Loucy (cell line): ENCODE measurements at regions not wholly inside any gene's neighbourhood (a gene's known extent, or its start where the extent isn't known, plus 50 kb on each side); places are given as distances from the start of the nearest gene placed in this dataset.

Experiments
- H2AFZ ChIP-seq: fragments of 200-600 bp; sonication (generic); 2 replicates; pipeline ENCODE4 v1.6.0; 2016; ENCODE audit warnings: antibody characterized with exemption, mild to moderate bottlenecking, low read length, moderate library complexity
- H3F3A ChIP-seq: fragments of 200-600 bp; 2 replicates; pipeline ENCODE4 v1.6.0; 2016; ENCODE audit warnings: antibody characterized with exemption, low read depth, mild to moderate bottlenecking
- H3K27me3 ChIP-seq: fragments of 200-600 bp; sonication (generic); 2 replicates; pipeline ENCODE4 v1.6.1; 2014; ENCODE audit warnings: low read length, mild to moderate bottlenecking; ENCODE audit not compliant: insufficient read depth, poor library complexity, severe bottlenecking
- H3K36me3 ChIP-seq: fragments of 200-600 bp; sonication (generic); 2 replicates; pipeline ENCODE4 v1.6.1; 2016; ENCODE audit warnings: low read length; ENCODE audit not compliant: insufficient read depth
- H3K4me1 ChIP-seq: fragments of 200-600 bp; sonication (generic); 2 replicates; pipeline ENCODE4 v1.5.1; 2014; ENCODE audit warnings: low read length, mild to moderate bottlenecking; ENCODE audit not compliant: insufficient read depth, poor library complexity, severe bottlenecking
- H3K4me2 ChIP-seq: fragments of 200-600 bp; sonication (generic); 2 replicates; pipeline ENCODE4 v1.6.0; 2014; ENCODE audit warnings: antibody characterized with exemption, low read length, low read depth, mild to moderate bottlenecking; ENCODE audit not compliant: poor library complexity, severe bottlenecking
- H3K4me3 ChIP-seq: fragments of 200-600 bp; sonication (generic); 2 replicates; pipeline ENCODE4 v1.5.1; 2014; ENCODE audit warnings: low read length, mild to moderate bottlenecking, mixed read lengths; ENCODE audit not compliant: poor library complexity, severe bottlenecking
- H3K79me2 ChIP-seq: fragments of 200-600 bp; sonication (generic); 2 replicates; pipeline ENCODE4 v1.6.1; 2014; ENCODE audit warnings: low read length; ENCODE audit not compliant: insufficient read depth
- H3K9ac ChIP-seq: fragments of 200-600 bp; sonication (generic); 2 replicates; pipeline ENCODE4 v1.6.0; 2014; ENCODE audit warnings: mild to moderate bottlenecking, low read depth, low read length, moderate library complexity; ENCODE audit not compliant: poor library complexity, severe bottlenecking
- H3K9me2 ChIP-seq: fragments of 200-600 bp; sonication (generic); replicated peaks from 2 replicates; pipeline ENCODE4 v1.6.1; 2016; ENCODE audit warnings: low read depth, low read length, mixed read lengths
- H3K9me3 ChIP-seq: fragments of 200-600 bp; sonication (generic); 2 replicates; pipeline ENCODE4 v1.6.1; 2014; ENCODE audit warnings: mild to moderate bottlenecking, antibody characterized with exemption, low read length, low read depth; ENCODE audit not compliant: insufficient read depth
- H4K20me1 ChIP-seq: fragments of 200-600 bp; sonication (generic); 2 replicates; pipeline ENCODE4 v1.6.0; 2014; ENCODE audit warnings: antibody characterized with exemption, low read length, mild to moderate bottlenecking; ENCODE audit not compliant: insufficient read depth, poor library complexity, severe bottlenecking
- EZH2phosphoT487 ChIP-seq: fragments of 200-600 bp; IDR thresholded peaks from 2 replicates; pipeline ENCODE4 v1.6.1; 2018; ENCODE audit warnings: antibody characterized with exemption, mild to moderate bottlenecking, moderate library complexity, borderline replicate concordance
- TF ChIP-seq, protein P1 (sequence below): fragments of 200-600 bp; sonication (generic); conservative IDR thresholded peaks from 2 replicates; pipeline ENCODE4 v1.5.1; 2014; ENCODE audit warnings: mild to moderate bottlenecking, antibody characterized with exemption, low read length

DNA sequence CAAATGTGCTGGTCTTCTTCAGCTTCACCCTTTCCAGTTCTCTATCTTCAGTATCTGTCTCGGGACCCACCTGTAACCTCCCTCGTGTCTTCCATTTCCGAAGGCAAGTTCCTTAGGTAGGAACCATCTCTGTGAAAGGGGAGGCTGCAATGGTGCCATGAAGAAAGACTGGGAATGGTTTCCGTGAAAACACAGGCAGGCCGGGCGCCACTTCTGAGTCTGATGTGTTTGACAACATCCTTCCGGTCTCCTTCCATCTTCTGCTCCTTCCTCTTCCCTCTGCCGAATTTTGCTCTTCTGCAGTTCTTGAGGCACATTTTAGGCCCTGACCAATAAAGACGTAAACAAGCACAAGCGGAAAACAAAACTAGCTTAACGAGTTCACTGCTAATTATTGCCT lies 328.0 kb downstream of the THBS2 start:
- H3K9me3 ChIP-seq = peaks cover 4% of the 10 kb centered on the region; the same call in 1 of the 2 replicates
- H3K9ac ChIP-seq = no peak overlapping the region
- no peaks in the 10 kb centered on the region for H3K9me2 ChIP-seq
- no peaks in the 10 kb centered on the region for H3F3A ChIP-seq
- TF ChIP-seq EZH2phosphoT487 = no peak
- TF ChIP-seq, protein P1, sequence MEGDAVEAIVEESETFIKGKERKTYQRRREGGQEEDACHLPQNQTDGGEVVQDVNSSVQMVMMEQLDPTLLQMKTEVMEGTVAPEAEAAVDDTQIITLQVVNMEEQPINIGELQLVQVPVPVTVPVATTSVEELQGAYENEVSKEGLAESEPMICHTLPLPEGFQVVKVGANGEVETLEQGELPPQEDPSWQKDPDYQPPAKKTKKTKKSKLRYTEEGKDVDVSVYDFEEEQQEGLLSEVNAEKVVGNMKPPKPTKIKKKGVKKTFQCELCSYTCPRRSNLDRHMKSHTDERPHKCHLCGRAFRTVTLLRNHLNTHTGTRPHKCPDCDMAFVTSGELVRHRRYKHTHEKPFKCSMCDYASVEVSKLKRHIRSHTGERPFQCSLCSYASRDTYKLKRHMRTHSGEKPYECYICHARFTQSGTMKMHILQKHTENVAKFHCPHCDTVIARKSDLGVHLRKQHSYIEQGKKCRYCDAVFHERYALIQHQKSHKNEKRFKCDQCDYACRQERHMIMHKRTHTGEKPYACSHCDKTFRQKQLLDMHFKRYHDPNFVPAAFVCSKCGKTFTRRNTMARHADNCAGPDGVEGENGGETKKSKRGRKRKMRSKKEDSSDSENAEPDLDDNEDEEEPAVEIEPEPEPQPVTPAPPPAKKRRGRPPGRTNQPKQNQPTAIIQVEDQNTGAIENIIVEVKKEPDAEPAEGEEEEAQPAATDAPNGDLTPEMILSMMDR = no peak
- no peaks in the 10 kb centered on the region for H3K27me3 ChIP-seq
- no peak overlapping the region for H2AFZ ChIP-seq
- H3K4me1 ChIP-seq = no peaks in the 10 kb centered on the region
- H3K36me3 ChIP-seq = no peaks in the 10 kb centered on the region
- H3K4me2 ChIP-seq = no peak overlapping the region
- no peak overlapping the region for H3K4me3 ChIP-seq
- no peaks in the 10 kb centered on the region for H4K20me1 ChIP-seq
- no peaks in the 10 kb centered on the region for H3K79me2 ChIP-seq

DNA sequence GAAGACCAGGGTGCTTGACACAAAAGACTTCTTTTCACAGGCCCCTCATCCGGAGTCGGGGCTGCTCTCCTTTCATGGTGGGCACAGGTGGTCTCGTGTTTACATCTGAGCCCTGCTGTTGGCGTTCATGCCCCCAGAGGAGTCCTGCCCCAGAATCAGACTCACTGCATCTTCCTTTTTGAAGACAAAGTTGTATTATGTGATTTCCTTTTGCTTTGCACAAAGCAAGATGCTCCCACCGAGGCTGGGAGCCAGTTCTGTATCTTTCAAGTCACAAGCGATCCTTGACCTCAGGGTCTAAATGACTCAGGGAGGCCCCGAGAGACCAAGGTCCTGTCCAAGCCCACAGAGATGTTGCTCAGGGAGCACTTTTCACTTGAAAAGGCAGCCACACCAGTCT lies 330.5 kb downstream of the THBS2 start:
- Histone ChIP-seq H3K9me2 (no peaks in the 10 kb centered on the region), H3K4me3 (no peak overlapping the region), H3K9ac (no peak overlapping the region), H3K4me2 (no peak overlapping the region), H4K20me1 (no peaks in the 10 kb centered on the region), H3K4me1 (no peaks in the 10 kb centered on the region), H3K9me3 (peaks cover 4% of the 10 kb centered on the region; the same call in 1 of the 2 replicates), H2AFZ (no peak overlapping the region), H3K36me3 (no peaks in the 10 kb centered on the region), H3K79me2 (no peaks in the 10 kb centered on the region), H3K27me3 (no peaks in the 10 kb centered on the region), H3F3A (no peaks in the 10 kb centered on the region)
- TF ChIP-seq, protein P1 = no peak
- no peak for TF ChIP-seq EZH2phosphoT487

DNA sequence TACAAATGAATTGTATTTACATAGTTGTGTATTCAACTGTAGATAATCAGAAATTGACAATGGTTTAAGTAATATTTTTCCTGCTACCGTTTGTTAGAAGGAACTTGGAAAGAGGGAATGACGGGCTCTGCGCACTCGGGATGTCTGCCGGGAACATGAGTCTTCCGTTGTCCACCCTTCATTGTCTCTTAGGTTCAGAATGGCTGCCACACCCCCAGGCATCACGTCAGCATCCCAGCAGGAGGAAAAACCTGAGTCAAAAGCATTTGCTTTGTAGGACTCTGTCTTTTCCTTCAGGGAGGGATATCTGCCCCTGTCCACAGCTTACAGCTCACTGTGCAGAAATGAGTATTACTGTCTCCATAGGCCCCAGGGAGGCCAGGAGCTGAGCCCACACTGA lies 331.2 kb downstream of the THBS2 start:
- Histone ChIP-seq H4K20me1 (no peaks in the 10 kb centered on the region), H3K79me2 (no peaks in the 10 kb centered on the region), H3K4me3 (no peak overlapping the region), H3K4me1 (no peaks in the 10 kb centered on the region), H2AFZ (no peak overlapping the region), H3F3A (no peaks in the 10 kb centered on the region), H3K9me2 (no peaks in the 10 kb centered on the region), H3K4me2 (no peak overlapping the region), H3K9ac (no peak overlapping the region), H3K9me3 (peaks cover 4% of the 10 kb centered on the region; the same call in 1 of the 2 replicates), H3K36me3 (no peaks in the 10 kb centered on the region), H3K27me3 (no peaks in the 10 kb centered on the region)
- TF ChIP-seq, protein P1 = no peak
- TF ChIP-seq EZH2phosphoT487 = no peak
